Stimulated activated CD4-positive, alpha-beta T cell treated with anti-CD3 and anti-CD28 coated beads, Interleukin-2, amount 100 ng/mL, for 4 hours (primary cell): ENCODE measurements at regions not wholly inside any gene's neighbourhood (a gene's known extent, or its start where the extent isn't known, plus 50 kb on each side); places are given as distances from the start of the nearest gene placed in this dataset.
"Not testable (repeated sequence)": the region's sequence is repeated elsewhere in the genome, so short reads cannot be mapped to it uniquely, and the experiment has no call there.

Experiments
- DNase-seq: peaks from one replicate; pipeline ENCODE4 v3.0.0-alpha.2; 2020; ENCODE audit warnings: low read depth

DNA sequence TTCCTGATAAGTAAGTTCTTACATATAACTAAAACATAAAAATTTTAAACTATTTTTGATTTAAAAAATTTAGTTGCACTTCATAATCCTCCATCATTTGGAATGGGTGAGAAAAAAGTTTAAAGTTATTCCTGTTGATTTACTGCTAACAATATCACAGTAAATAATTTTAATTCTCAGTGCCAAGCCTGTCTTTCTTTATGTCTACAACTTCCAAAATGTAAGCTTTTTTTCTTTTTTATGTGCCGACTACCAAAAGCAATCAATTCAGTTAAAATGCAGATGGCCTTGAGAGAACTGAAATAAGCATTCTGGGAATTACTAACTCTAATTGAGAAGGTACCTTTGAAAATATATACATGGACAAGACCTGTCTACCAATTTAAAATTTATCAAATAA lies 1224.3 kb upstream of the B3GALT2 start:
- DNase-seq = no peak

DNA sequence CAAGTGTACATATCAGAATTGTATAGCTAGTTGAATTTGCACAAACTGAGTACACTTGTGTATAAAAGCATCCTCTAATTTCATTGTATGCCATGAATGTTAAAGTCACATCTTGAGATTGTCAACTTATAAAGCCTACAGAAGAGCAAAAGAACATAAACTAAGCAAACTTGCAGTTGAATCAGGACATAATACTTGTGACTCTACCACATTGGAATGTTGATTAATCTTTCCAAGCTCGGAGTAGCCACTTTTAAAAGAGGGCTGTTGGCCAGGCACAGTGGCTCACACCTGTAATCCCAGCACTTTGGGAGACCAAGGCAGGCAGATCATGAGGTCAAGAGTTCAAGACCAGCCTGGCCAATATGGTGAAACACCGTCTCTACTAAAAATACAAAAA lies 1220.8 kb upstream of the B3GALT2 start:
- DNase-seq = not testable (repeated sequence)

DNA sequence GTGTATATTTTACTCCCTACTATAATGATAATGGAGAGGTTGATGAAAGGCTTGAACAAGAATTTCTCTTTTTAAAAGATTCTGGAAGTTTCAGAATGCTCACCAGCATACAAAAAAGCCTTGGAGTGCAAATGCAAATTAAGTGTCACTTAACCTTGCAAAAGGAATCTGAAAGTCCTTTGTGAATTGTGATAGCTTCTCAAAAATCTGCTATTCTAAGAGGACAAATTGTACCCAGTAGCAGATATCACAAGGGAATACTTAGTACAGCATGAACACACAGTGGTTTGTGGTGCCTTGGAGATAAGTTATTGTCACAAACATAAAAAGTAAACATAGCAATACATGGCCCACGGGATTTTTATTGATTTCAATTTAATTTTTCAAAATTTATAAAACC lies 1208.3 kb upstream of the B3GALT2 start:
- no peak for DNase-seq

DNA sequence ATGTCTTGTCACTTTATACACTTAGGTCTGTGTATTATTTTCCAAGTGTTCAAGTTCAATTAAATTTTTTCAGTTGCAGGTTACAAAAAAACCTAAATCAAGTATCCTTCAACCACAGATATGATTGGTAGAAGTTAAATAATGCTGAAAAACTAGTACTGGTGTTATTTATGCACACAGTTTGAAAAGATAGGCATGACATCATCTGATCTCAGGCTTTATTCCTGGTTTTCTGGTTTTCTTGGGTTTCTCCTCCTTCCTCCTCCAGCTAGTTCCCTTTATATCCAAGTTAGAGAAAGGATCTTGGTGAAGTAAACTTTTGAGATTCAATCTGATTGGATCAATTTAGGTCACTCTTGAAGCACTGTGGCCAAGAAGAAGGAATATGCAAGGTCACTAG lies 1201.1 kb upstream of the B3GALT2 start:
- no peak for DNase-seq

DNA sequence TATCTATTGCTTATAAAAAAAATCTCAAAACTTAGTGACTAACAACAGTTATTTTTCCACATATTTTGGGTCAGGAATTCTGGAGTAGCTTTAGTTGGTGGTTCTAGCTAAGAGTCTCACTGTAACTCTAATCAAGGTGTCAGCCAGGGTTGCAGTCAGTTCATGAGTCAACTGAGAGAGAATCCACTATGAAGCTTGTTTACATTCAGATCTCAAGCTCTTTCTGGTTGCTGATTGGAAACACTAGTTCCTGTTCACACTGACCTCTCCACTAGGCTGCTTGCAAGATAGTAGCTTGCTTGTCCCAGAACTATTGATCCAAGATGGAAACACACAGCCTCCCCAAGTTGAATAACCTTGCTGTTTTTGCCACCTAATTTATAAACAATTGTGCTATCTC lies 1192.1 kb upstream of the B3GALT2 start:
- no peak for DNase-seq

DNA sequence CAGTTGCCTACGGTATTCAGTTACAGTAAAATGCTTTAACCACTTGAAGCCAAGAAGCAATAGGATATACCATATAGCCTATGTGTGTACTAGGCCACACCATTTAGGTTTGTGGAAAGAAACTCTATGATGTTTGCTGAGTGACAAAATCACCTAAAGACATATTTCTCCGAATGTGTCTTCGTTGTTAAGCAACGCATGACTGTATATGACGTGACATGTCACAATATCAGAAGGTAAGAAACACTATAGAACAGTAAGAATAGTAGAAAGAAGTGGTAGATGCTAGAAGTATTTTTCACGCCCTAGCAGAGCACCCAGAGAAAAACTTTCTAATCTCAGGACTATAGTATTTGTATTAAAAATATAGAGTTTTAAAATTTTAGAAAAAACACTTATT lies 1188.2 kb upstream of the B3GALT2 start:
- no peak for DNase-seq

DNA sequence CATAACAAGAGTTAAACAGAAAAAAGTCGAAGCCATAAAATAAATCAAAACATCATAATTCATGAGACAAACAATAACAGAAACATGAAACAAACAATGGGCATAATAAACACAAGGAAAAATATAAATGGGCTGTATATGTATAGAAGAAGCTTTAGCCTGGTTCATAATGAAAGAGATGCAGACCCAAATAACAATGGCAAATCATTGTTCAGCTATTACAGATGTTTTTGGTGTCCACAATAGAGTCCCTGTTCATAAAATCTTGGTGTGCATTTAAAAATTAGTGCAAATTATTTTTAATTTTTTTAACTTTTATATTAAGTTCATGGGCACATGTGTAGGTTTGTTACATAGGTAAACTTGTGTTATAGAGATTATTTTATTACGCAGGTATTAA lies 1185.9 kb upstream of the B3GALT2 start:
- no peak for DNase-seq

DNA sequence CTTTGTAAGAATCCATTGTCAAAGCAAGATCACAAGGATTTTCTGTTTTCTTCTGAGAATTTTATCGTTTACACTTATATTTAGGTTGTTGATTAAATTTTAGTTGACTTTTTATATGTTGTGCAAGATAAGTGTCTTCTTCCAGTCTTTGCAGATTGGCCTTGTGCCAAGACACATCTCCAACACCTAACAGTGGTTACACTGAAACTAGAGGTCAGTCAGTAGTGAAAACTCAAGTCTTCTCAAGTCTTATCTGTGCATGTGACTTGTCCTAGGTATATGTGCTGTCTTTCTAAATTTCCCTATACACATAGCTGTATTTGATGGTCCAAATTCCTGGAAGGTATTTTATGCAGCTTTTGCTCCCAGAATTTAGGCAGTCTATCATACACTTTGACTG lies 1183.2 kb upstream of the B3GALT2 start:
- DNase-seq = no peak

DNA sequence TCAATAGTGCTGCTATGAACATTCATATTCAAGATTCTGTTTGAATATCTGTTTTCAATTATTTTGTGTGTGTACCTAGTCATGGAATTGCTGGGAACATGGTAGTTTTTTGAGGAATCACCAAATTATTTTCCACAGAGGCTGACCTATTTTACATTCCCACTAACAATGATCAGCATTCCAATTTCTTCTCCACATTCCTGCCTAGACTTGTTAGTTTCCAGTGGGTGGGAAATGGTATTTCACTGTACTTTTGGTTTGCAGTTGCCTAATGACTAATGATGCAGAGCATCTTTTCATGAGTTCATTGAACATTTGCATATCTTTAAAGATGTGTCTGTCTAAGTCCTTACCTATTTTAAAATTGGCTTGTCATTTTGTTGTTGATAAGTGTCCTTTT lies 1182.6 kb upstream of the B3GALT2 start:
- no peak for DNase-seq

DNA sequence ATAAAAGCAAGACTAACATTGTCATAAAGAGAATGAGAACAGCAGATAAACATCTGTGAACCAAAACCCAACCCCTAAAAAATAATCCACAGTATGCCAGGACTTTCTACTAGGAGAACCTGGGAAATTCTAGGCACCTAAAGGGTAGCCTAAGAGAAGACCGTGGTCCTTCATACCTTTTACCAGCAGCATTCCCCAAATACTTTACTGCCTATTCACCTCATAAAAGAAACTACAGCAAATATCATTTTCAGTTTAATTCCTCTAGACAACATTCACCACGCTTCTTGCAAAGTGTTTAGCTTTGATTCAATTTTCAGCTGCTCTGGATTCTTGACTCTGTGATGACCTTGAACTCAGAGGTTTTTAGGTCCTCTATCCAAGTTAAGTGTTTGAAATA lies 1180.7 kb upstream of the B3GALT2 start:
- no peak for DNase-seq

DNA sequence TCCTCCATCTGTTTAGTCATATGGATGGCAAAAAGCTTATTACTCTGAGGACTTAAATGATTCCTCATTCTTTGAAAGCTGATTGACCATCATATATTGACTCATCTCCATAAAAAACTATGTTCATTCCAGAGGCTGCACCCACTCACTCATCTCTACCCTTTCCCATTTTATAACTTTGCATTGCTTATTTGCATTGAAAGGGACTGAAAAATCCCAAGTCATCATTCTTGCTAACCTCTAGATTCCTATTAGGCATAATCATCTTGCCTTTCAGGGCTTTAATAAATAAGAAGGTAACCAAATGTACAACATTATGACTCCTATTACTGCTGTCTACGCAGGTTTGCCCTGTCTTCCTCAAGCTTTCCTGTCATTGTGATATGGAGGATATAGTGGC lies 1180.3 kb upstream of the B3GALT2 start:
- no peak for DNase-seq

DNA sequence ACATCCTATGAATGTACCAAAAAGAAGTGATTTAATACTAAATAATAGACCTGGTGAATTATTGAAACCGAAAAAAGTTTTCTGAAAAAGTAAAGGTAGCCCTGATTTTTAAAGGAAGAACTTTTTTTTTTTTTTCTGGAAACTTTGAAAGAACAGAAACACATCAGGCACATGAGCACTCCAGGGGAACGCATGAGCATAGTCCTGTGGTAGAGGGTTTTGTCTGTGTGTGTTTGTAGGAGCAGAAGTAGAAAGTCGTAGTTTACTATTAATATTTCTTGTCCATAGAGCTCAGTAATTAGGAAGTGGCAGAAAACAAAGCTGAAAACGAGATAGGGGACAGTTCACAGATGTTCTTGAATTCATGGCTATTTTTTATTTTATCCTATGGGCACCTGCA lies 1175.9 kb upstream of the B3GALT2 start:
- DNase-seq = no peak

DNA sequence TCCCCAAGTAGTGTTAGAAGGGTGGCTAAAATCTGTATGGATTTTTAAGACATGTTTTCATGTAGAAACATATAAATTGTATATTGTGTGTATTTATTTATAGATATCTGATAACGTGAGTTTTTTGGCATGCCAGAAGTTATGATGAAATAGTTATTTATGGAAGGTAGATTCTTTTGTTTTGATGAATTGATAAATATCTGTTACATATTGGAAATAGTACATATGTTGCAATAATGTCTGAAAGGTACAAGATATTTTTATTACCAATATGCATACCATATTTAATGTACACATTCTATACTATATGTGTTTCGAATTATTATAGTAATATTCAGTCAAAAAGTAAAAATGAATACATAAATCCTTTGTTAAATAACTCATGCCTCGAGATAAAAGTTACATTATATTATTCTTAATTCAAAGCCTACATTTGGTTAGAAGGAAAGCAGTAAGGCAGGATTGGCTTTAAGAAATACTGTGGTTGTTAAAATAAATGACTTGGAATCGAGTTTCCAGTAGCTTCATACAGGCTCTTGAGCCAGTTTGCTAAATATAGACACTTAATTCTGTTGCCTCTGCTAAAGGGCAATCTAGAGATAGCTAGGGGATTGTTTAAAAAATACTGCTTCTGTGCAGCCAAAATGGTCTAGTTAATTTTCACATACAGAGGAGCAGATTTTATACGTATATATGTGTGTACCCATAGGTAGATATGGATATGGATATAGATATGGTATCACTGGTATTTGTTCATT lies 1175.1 kb upstream of the B3GALT2 start:
- DNase-seq = no peak

DNA sequence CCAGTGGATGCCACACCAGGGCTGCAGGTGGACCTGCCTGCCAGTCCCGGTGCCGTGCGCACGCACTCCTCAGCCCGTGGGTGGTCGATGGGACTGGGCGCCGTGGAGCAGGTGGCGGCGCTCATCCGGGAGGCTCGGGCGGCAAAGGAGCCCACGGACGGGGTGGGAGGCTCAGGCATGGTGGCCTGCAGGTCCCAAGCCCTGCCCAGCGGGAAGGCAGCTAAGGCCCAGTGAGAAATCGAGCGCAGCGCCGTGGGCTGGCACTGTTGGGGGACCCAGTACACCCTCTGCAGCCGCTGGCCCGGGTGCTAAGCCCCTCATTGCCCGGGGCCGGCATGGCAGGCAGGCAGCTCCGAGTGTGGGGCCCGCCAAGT lies 1171.8 kb upstream of the B3GALT2 start:
- no peak for DNase-seq

DNA sequence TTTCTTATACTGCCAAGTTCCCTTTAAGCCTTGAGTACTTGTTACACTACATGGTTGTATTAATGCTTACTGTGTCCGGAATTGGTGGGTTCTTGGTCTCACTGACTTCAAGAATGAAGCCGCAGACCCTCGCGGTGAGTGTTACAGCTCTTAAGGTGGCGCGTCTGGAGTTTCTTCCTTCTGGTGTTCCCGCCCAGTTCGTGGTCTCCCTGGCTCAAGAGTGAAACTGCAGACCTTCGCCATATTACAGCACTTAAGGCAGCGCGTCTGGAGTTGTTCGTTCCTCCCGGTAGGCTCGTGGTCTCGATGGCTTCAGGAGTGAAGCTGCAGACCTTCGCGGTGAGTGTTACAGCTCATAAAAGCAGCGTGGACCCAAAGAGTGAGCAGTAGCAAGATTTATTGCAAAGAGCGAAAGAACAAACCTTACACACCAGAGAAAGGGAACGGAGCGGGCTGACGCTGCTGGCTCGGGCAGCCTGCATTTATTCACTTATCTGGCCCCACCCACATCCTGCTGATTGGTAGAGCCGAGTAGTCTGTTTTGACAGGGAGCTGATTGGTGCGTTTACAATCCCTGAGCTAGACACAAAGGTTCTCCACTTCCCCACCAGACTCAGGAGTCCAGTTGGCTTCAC lies 1171.3 kb upstream of the B3GALT2 start:
- not testable (repeated sequence) for DNase-seq

DNA sequence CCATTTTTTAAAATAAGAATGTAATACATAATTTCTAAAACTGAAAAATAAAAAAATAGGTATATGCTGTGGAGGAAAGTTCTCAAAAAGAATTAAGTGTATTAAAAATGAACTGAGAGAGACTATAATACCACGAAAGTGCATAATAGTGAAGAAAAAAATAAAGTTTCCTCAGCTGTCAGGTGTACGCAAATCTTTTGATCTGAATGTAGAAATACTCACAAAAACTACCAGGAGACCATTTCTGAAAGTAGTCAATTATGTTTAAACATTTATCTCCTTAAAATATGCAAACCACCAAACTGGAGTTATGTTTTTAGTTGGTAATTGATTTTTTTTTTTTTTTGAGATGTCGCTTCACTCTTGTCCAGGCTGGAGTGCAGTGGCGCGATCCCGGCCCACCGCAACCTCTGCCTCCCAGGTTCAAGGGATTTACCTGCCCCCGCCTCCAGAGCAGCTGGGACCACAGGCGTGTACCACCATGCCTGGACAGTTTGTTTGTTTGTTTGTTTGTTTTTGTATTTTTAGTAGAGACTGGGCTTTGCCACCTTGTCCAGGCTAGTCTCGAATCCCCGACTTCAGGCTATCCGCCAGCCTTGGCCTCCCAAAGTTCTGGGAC lies 1169.2 kb upstream of the B3GALT2 start:
- DNase-seq = no peak

DNA sequence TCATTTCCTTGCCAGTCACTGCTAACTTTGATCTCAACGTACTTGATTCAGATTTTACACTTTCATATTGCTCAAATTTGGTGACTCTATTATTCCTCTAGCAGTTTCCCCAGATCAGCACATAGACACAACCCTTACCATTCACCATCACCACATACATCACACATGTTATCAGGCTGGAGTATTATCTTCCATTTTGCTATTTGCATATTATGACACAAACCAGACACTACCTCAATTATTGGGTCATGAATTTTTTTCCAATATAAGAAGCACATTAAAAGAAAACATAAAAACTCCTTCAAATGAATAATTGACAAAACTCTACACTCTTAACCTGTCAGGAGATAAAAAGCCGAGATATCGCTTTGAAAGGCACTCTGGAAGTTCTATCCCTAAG lies 1166.7 kb upstream of the B3GALT2 start:
- DNase-seq = no peak

DNA sequence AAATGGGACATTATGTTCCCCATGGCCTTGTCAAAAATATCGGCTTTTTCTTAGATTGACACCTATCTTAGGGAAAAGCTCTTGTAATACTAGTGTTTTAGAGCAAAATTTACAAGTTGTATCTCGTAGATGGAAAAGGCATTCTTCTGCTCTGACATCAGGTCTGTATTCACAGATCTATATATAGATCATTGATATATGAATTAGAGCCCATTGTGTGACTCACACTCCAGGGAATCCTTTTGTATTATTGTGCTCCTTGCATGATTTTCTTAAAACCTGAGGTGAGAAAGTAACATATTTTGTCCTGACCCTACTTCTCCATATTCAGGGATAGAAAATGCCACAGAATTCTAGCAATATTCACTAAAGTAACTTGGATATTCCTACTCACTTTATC lies 1160.8 kb upstream of the B3GALT2 start:
- DNase-seq = no peak

DNA sequence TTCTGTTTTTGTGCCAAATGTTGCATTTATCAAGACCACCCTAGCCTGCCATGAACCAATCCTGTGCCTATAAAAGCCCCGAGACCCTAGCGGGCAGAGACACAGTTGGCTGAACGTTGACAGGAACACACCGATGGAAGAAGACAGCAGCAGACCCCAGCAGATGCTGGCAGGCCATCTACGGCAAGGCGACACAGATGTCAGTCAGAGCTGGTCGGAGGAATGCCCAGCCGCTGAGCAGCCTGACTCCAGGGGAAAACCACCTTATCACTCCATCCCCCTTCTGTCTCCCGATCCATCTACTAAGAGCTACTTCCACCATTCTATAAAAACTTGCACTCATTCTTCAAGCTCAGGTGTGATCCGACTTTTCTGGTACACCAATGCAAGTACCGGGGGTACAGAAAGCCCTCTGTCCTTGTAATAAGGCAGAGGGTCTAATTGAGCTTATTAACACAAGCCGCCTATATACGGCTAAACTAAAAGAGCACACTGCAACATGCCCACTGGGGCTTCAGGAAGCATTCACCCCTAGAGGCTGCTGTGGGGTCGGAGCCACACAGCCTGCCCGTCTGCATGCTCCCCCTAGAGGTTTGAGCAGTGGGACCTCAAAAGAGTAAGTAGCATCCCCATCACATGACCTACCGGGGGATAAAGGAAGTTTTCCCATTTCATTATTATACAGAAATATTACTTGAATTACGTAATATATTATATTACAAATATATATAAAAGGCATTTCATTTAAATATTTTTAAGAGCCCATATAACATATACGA lies 1156.3 kb upstream of the B3GALT2 start:
- no peak for DNase-seq

DNA sequence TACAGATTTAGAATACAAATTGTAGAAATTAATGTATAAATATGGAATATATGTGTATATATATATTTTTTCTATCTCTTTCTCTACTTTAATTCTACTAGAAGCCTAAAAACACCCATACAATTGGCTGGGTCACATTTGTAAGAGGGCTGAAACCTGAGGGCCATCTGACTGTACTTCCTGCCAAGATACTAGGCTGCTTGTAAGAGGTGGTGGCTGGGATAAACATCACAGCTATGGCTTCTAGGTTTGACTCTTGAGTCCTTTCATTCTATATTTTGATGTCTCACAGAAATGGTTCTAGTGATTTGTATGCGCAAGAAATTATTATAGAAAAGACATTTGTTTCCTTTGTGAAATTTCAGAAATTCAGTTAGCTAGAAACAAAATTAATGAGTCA lies 1155.2 kb upstream of the B3GALT2 start:
- DNase-seq = no peak

DNA sequence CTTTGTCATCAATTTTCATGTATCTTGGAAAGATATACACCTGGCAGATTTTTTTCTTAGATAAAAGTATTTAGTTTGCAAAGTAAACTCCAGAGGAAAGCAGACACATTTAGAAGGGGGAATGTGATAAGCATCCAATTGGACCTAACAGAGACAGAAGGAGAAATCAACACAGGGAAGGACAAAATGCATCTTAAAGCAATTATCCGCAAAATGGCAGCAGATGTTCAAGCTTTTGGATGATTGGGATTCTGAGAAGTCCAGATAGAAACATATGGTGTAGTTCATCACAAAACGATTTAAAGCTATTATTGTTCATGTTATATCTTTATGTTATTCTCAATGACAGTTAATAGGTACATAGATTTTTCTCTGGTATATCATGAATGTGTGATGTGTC lies 1153.1 kb upstream of the B3GALT2 start:
- no peak for DNase-seq

DNA sequence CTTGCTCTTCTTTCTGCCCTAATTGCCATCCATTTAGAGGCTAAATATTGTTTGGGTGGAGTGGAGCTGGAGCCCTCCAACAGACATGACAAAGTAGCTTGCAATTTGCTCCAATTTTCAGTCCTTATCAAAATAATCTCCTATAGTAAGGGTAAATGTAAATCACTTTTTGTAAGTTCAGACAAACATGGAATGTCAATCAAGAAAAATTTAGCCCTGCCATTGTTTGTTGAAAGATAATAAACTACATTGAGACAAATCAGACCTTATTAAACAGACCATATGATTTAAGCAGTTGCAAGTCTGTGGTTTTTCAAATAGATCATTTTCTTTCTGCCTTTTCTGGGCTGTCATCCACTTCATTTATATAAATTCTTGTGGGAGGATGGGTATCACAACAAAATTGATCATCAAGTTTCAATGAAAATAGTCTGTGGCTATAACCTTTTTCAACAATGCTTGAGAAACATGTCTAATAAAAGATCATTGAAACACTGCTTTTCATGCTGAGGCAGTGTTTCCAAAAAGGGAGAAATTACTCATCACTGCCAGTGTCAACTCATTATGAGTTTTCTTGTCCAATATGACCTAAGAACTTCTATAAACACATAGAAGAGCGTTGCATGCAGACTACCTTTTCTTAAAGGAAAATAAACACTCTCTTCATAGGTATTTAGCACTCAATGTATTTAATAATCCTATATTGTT lies 1152.0 kb upstream of the B3GALT2 start:
- DNase-seq = peak; percentile 6
